Stimulated activated naive CD4-positive, alpha-beta T cell treated with Interleukin-2 at 50 U/mL for 16 hours (primary cell): ENCODE measurements at regions not wholly inside any gene's neighbourhood (a gene's known extent, or its start where the extent isn't known, plus 50 kb on each side); places are given as distances from the start of the nearest gene placed in this dataset.

Source experiments
- DNase-seq: peaks from one replicate; lab custom pipeline; 2025; lab: John Stamatoyannopoulos, UW

GRCh38 chr4:96787766-96788165, 947.9 kb downstream of the PDHA2 start:
- DNase-seq, result no peak

- no peak for DNase-seq
Measured at GRCh38 chr4:96809563-96809962, 969.7 kb downstream of the PDHA2 start.

GRCh38 chr4:96827086-96827485, 987.2 kb downstream of the PDHA2 start:
- no peak for DNase-seq

- no peak for DNase-seq
Measured at GRCh38 chr4:96833831-96834230, 993.9 kb downstream of the PDHA2 start.

GRCh38 chr4:96835991-96836390, 996.1 kb downstream of the PDHA2 start:
- no peak for DNase-seq

- no peak for DNase-seq
Measured at GRCh38 chr4:96839441-96839840, 999.5 kb downstream of the PDHA2 start.

GRCh38 chr4:96841801-96842200, 1001.9 kb downstream of the PDHA2 start:
- no peak for DNase-seq

GRCh38 chr4:96844858-96845490, 1005.1 kb downstream of the PDHA2 start:
- DNase-seq, result no peak

- no peak for DNase-seq
Measured at GRCh38 chr4:96845819-96846218, 1005.9 kb downstream of the PDHA2 start.

- no peak for DNase-seq
Measured at GRCh38 chr4:96874657-96875056, 1034.8 kb downstream of the PDHA2 start.

- no peak for DNase-seq
Measured at GRCh38 chr4:96879527-96879926, 1039.6 kb downstream of the PDHA2 start.

- no peak for DNase-seq
Measured at GRCh38 chr4:96887857-96888256, 1048.0 kb downstream of the PDHA2 start.

- DNase-seq, result no peak
Measured at GRCh38 chr4:96894621-96895020, 1054.7 kb downstream of the PDHA2 start.

GRCh38 chr4:96895826-96896225, 1055.9 kb downstream of the PDHA2 start:
- DNase-seq, result no peak

GRCh38 chr4:96912716-96913115, 1072.8 kb downstream of the PDHA2 start:
- DNase-seq, result no peak

GRCh38 chr4:96913441-96914080, 1073.7 kb downstream of the PDHA2 start:
- DNase-seq, result no peak

GRCh38 chr4:96916711-96917110, 1076.8 kb downstream of the PDHA2 start:
- no peak for DNase-seq

GRCh38 chr4:96936886-96937285, 1097.0 kb downstream of the PDHA2 start:
- no peak for DNase-seq

GRCh38 chr4:96946552-96946951, 1106.7 kb downstream of the PDHA2 start:
- DNase-seq, result no peak

- DNase-seq, result peak; percentile 0
Measured at GRCh38 chr4:96952610-96953009, 1112.7 kb downstream of the PDHA2 start.

GRCh38 chr4:96955226-96955625, 1115.3 kb downstream of the PDHA2 start:
- DNase-seq, result no peak

GRCh38 chr4:96955691-96956090, 1115.8 kb downstream of the PDHA2 start:
- DNase-seq, result no peak

- DNase-seq, result no peak
Measured at GRCh38 chr4:96969455-96969854, 1129.6 kb downstream of the PDHA2 start.

GRCh38 chr4:96972920-96973319, 1133.0 kb downstream of the PDHA2 start:
- no peak for DNase-seq
